RWPE2 (cell line): ENCODE measurements at regions not wholly inside any gene's neighbourhood (a gene's known extent, or its start where the extent isn't known, plus 50 kb on each side); places are given as distances from the start of the nearest gene placed in this dataset.

Source experiments
- ATAC-seq: fragments of 200-7000 bp; cut with Tn5 transposase; 3 replicates; pipeline ENCODE4 v1.9.1; 2021; ENCODE audit warnings: low read depth
- DNase-seq: peaks from one replicate; pipeline ENCODE4 v3.0.0-alpha.2; 2020; ENCODE audit warnings: low spot score
- H3K27ac ChIP-seq: fragments of 450-650 bp; 2 replicates; pipeline ENCODE4 v1.5.1; 2017; ENCODE audit warnings: mild to moderate bottlenecking; ENCODE audit not compliant: poor library complexity, severe bottlenecking
- H3K27me3 ChIP-seq: fragments of 250-450 bp; sonication (Bioruptor Pico); 2 replicates; pipeline ENCODE4 v1.5.1; 2021; ENCODE audit warnings: mild to moderate bottlenecking, moderate library complexity; ENCODE audit not compliant: insufficient read depth, poor library complexity, severe bottlenecking
- H3K36me3 ChIP-seq: fragments of 250-450 bp; sonication (Bioruptor Pico); 2 replicates; pipeline ENCODE4 v1.5.1; 2020; ENCODE audit warnings: low read depth, mild to moderate bottlenecking, moderate library complexity
- H3K4me1 ChIP-seq: fragments of 250-450 bp; sonication (Bioruptor Pico); 2 replicates; pipeline ENCODE4 v1.5.1; 2021; ENCODE audit warnings: mild to moderate bottlenecking, moderate library complexity; ENCODE audit not compliant: insufficient read depth, poor library complexity, severe bottlenecking
- H3K4me3 ChIP-seq: fragments of 250-450 bp; sonication (Bioruptor Pico); 2 replicates; pipeline ENCODE4 v1.5.1; 2021; ENCODE audit warnings: mild to moderate bottlenecking, moderate library complexity; ENCODE audit not compliant: severe bottlenecking
- H3K9me3 ChIP-seq: fragments of 250-450 bp; sonication (Bioruptor Pico); 2 replicates; pipeline ENCODE4 v1.5.1; 2021; ENCODE audit warnings: mild to moderate bottlenecking, moderate library complexity; ENCODE audit not compliant: severe bottlenecking
- TF ChIP-seq, protein P1 (sequence below): fragments of 450-650 bp; IDR thresholded peaks from one replicate; pipeline ENCODE4 v1.5.1; 2017; ENCODE audit warnings: mild to moderate bottlenecking, moderate library complexity; ENCODE audit not compliant: poor library complexity, severe bottlenecking

DNA sequence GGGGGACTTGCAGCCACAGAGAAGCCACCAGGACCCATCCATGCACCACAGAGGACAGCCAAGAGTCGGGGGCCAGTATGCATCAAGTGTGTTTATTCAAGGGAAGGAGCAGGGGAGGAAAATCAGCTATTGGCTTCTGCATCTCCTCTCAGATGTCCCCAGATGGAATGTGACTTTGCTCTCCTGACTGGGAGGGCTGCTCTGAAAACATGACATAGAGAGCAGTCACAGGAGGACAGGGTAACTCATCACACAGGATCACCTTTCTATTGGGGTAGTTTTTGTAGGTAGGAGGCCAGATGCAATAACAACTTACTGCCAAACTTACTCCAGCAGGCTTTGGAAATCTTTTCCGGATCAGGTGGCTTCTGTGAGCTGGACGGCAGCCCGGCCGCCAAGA lies 121.0 kb upstream of the OPCML start:
- ATAC-seq = no peak
- DNase-seq = no peak
- no peaks in the 10 kb centered on the region for H3K4me1 ChIP-seq
- H3K27me3 ChIP-seq = no peaks in the 10 kb centered on the region
- no peak overlapping the region for H3K27ac ChIP-seq
- no peak overlapping the region for H3K4me3 ChIP-seq
- H3K36me3 ChIP-seq = no peaks in the 10 kb centered on the region
- no peaks in the 10 kb centered on the region for H3K9me3 ChIP-seq
- TF ChIP-seq, protein P1, sequence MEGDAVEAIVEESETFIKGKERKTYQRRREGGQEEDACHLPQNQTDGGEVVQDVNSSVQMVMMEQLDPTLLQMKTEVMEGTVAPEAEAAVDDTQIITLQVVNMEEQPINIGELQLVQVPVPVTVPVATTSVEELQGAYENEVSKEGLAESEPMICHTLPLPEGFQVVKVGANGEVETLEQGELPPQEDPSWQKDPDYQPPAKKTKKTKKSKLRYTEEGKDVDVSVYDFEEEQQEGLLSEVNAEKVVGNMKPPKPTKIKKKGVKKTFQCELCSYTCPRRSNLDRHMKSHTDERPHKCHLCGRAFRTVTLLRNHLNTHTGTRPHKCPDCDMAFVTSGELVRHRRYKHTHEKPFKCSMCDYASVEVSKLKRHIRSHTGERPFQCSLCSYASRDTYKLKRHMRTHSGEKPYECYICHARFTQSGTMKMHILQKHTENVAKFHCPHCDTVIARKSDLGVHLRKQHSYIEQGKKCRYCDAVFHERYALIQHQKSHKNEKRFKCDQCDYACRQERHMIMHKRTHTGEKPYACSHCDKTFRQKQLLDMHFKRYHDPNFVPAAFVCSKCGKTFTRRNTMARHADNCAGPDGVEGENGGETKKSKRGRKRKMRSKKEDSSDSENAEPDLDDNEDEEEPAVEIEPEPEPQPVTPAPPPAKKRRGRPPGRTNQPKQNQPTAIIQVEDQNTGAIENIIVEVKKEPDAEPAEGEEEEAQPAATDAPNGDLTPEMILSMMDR = no peak

DNA sequence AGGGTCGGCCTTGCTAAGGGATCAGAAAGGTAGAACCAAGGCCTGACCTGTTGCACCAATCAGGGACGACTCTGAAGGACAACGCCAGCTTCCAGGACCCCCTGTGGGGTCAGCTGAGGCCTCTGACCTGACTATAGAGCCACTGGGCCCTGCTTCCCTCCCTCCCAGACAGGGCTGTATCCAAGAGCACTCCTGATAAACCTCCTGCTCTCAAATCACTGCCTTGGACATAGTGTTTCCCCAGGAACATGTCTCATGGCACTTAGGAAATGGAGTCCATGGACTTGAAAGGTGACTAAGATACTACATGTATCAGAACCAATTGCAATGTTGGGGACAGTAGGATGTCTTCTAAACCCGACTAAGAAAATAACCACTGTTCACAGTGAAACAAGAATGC lies 117.8 kb upstream of the OPCML start:
- H3K4me1 ChIP-seq = no peaks in the 10 kb centered on the region
- TF ChIP-seq, protein P1 = no peak
- no peaks in the 10 kb centered on the region for H3K36me3 ChIP-seq
- H3K4me3 ChIP-seq = no peak overlapping the region
- ATAC-seq = no peak
- H3K27ac ChIP-seq = no peak overlapping the region
- H3K9me3 ChIP-seq = no peaks in the 10 kb centered on the region
- no peak for DNase-seq
- no peaks in the 10 kb centered on the region for H3K27me3 ChIP-seq

DNA sequence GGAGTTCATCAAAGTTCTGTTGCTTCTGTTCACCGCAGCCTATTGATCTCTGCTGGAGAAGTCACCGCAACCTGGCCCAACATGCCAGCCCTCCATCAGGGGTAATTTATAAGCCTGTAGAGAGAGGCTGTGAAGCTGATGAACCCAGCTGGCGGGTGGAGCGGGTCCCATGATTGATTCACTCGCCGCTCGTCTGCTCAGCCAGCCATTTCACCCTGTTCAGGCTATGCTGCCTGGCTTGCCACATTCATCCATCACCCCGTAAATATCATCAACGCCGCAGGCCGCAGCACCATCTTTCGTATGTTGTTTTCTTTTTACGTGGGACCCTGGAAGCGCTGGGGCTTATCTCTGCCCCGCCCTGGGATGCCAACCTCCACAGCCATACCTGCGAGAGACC lies 116.7 kb upstream of the OPCML start:
- ATAC-seq = no peak

DNA sequence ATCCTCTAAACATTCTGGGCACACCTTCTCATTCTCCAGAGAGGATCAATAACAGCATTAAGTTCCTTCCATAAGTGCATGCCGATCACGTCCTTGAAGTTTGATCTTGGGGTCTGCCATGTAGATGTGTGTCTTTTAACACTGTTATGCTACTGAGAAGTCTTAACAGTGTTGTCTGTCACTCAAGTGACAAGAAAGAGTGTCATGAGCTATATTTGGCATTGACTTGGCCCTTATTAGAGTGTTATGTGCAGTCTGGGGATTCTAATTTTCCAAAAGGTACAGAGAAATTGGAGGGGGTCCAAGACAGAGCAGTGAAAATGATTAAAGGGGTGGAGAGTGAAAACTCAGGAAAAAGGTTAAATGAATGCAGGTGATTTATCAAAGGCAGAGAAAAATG lies 107.1 kb upstream of the OPCML start:
- H3K9me3 ChIP-seq = no peaks in the 10 kb centered on the region
- no peak for DNase-seq
- TF ChIP-seq, protein P1 = no peak
- no peaks in the 10 kb centered on the region for H3K4me1 ChIP-seq
- no peaks in the 10 kb centered on the region for H3K27me3 ChIP-seq
- no peaks in the 10 kb centered on the region for H3K36me3 ChIP-seq
- no peak for ATAC-seq
- no peak overlapping the region for H3K4me3 ChIP-seq
- H3K27ac ChIP-seq = no peak overlapping the region

More for the DNA sequence above, 116.7 kb upstream of the OPCML start:
- TF ChIP-seq, protein P1 = no peak
- Histone ChIP-seq H3K9me3 (no peaks in the 10 kb centered on the region), H3K4me3 (no peak overlapping the region), H3K4me1 (no peaks in the 10 kb centered on the region), H3K36me3 (no peaks in the 10 kb centered on the region), H3K27ac (no peak overlapping the region), H3K27me3 (no peaks in the 10 kb centered on the region)
- no peak for DNase-seq

DNA sequence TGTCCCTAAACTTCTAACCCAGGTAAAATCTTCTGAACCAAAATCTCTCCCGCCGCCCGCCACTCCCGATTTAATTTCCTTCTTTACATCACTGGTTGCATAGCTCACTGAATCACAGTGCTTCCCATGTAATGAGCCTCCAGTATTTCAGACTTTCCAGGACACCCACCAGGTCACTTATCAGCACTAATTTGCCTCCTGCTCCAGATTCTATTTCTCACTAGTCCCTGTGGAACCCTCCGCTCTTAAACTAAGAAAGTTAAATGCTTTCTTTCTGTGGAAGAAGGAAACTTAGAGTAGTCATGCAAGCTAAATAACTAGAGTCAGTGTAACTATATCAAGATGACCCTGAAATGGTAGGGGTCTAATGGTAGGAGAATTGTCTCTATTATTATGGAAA lies 106.6 kb upstream of the OPCML start:
- Histone ChIP-seq H3K27ac (no peak overlapping the region), H3K9me3 (no peaks in the 10 kb centered on the region), H3K4me1 (no peaks in the 10 kb centered on the region), H3K4me3 (no peak overlapping the region), H3K27me3 (no peaks in the 10 kb centered on the region), H3K36me3 (no peaks in the 10 kb centered on the region)
- TF ChIP-seq, protein P1 = no peak
- ATAC-seq (no peak), DNase-seq (no peak)
